GM12874 (cell line): ENCODE measurements at regions not wholly inside any gene's neighbourhood (a gene's known extent, or its start where the extent isn't known, plus 50 kb on each side); places are given as distances from the start of the nearest gene placed in this dataset.

Experiments used
- CTCF ChIP-seq: IDR thresholded peaks from 2 replicates; pipeline ENCODE4 v1.5.1; 2011; ENCODE audit warnings: low read depth, mild to moderate bottlenecking, control low read depth, low read length, moderate library complexity; ENCODE audit not compliant: insufficient read depth

- TF ChIP-seq CTCF, result no peak
Observed at GRCh38 chr3:21105784-21106183, 645.2 kb downstream of the ZNF385D start.

- TF ChIP-seq CTCF, result no peak
Observed at GRCh38 chr3:21100656-21101359, 650.2 kb downstream of the ZNF385D start.

- TF ChIP-seq CTCF, result no peak
Observed at GRCh38 chr3:21094686-21095085, 656.3 kb downstream of the ZNF385D start.

GRCh38 chr3:21073561-21073960 lies 677.4 kb downstream of the ZNF385D start:
- TF ChIP-seq CTCF, result no peak

- TF ChIP-seq CTCF, result no peak
Observed at GRCh38 chr3:21067031-21067813, 683.8 kb downstream of the ZNF385D start.

- no peak for TF ChIP-seq CTCF
Observed at GRCh38 chr3:21062831-21063294, 688.1 kb downstream of the ZNF385D start.

GRCh38 chr3:21059404-21059803 lies 691.6 kb downstream of the ZNF385D start:
- TF ChIP-seq CTCF, result no peak
